Smooth muscle cell of the brain vasculature (primary cell): ENCODE measurements at regions not wholly inside any gene's neighbourhood (a gene's known extent, or its start where the extent isn't known, plus 50 kb on each side); places are given as distances from the start of the nearest gene placed in this dataset.
"Not testable (repeated sequence)": the region's sequence is repeated elsewhere in the genome, so short reads cannot be mapped to it uniquely, and the experiment has no call there.

Experiments
- DNase-seq: peaks from one replicate; pipeline ENCODE4 v3.0.0-alpha.2; 2012; ENCODE audit warnings: low read depth, low spot score

DNA sequence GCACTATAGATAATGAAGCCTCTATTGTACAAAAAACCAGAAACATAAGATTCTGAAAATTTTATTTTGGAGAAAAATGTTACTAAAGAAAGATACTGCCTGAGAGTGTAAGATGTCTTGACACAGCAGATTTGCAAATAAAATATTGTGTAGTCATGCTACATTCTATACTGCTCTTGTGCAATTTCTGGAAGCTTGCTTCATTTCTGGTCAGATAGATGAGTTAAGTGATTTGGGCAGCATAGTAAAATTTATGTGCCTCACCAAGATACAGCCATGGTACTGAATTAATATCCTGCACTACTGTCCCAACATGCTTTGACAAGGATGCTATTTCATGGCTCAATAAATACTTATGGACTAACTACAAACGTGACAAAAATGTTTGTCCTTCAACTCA lies 55.1 kb upstream of the STARD13 start:
- DNase-seq: no peak

DNA sequence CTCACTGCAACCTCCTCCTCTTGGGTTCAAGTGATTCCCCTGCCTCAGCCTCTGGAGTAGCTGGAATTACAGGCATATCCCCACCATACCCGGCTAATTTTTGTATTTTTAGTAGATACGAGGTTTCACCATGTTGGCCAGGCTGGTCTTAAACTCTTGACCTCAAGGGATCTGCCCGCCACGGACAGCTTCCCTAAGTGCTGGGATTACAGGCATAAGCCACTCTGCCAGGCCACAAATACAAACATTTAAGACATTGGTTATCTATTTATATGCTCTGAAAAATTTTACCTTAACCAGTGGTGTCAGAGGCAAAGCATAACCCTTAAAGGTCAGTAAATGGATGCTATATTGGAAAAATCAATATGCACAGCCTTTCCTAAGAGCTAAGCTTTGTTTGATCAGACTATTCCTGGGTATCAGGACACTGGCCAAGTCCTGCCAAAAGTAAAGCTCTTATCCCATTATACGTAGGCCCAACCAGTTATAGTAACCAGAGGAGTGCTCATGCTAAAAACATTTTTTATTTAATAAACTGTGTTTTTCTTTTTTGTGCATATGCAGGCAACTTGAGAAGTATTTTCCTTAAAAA lies 56.4 kb upstream of the STARD13 start:
- DNase-seq: no peak

DNA sequence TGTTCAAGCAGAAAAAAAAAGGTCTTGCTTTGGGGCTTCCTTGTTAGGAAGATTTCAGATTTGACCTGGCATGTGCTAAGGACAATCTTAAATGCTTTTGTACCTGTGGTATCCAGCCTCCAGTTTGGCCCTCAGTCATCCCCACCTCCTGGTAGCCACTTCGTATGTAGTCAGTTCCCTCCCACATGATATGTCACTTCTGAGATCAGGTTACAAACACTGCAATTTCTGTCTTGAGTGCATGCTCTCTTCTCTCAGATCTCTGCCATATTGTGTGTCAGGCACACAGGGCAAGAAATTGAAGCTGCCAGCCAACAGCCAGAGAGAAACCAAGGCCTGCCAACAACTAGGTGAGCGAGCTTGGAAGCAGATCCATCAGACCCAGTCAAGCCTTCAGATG lies 60.3 kb upstream of the STARD13 start:
- no peak for DNase-seq

DNA sequence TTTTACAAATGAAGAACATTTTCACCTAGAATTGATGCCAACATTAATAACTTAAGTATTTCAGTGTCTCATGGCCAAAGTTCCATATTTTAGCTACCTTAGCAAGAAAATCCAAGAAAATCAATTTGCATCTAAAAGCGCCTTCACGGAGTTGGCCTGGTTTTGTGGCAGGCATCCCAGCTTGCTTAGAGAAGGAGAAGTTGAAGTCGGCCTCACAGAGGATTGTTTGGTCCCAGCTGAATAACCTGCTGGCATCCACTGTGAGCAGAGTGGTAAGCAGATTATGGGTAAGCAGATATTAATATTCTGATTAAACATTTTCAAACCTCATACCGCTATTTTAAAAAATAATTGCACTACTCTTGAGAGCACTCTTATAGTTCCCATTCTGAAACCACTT lies 62.3 kb upstream of the STARD13 start:
- no peak for DNase-seq

DNA sequence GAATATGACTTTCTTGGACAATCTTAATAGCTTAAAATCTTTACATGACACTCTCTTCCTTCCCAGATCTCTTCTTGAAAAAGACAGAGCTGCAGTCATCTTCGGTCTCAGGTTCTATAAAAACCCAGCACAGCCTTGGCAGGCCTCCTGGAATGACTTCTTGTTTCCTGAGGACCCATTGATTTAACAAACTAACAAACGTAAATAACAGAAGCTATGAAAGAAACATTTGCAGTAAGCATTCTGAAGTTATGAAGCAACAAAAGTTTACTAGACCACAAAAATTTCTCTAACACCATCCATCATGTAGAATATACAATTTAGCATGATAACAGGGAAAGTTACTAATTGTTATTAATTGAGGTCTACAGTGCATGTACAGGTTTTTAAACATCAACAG lies 62.8 kb upstream of the STARD13 start:
- no peak for DNase-seq

DNA sequence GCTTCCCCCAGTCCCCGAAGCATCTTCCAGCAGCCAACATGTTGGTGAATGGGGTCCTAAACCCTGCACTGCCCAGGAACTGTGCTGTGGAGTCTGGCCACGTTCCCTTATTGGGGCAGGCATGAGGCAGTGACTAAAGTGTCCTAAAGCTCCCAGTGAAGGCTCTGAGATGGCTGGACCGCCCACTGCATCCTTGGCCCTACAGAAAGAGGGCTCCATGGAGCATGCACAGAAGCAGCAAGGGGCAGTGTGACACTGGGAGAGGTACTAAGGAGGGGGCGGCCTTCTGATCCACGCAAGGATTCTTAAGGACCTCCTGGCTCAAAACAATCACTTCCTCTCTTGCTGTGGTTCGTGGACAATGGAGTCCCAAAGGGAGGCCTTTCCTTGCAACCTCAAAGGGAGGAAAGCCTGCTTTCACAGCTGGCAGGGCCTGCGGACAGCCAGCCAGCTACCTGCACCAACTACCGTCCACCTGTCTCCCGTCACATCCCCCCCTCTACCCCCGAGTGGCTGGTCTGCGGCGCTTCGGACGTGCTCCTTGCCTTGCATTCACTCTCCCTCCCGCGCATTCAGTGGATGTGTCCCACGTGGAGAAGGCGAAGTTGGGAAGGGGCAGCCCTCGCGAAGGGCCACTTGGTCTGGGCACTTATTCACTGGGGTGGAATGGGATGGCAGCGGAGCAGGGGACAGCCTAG lies 63.9 kb upstream of the STARD13 start:
- no peak for DNase-seq

DNA sequence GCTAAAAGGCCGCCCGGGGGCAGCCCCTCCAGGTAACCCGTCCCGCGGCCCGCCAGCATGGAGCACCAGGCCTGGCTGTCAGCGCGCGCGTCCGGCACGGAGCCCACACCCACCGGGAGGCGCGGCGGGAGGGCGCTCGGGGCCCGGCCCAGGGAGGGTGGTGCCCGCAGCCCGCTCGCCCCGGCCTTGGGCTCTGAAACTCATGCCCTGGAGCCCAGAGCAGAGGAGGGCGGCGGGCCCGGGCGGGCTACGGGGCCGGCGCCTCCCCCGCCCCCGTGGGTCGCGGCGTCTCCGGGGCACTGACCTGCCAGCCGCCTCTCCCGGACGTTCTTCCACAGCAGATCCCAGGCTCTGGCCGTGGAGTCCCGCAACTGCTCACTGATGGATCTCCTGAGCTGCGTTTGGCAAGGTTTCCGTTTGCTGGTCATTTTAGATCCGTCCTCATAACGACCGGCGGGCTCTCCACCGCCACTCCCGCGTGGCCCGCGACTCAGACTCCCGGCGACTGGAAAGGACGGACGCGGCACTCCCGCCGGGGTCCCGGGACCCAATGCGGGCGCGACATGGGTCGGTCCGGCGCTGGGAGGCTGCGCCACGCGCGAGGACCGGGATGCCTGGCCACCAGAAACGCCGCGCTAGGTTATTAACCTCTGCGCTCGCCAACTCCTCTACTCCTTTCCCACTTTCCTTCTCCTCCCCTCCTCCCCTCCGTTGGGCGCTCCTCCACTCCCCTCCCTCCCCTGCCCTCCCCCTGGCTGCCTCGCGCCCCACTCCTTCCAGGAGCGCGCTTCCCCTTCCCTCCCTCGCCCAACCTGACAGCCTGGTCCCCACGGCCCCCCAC lies 64.7 kb upstream of the STARD13 start:
- DNase-seq: peak; percentile 12

GRCh38 chr13:33351319-33351718 lies 65.8 kb upstream of the STARD13 start:
- peak; percentile 39 for DNase-seq

DNA sequence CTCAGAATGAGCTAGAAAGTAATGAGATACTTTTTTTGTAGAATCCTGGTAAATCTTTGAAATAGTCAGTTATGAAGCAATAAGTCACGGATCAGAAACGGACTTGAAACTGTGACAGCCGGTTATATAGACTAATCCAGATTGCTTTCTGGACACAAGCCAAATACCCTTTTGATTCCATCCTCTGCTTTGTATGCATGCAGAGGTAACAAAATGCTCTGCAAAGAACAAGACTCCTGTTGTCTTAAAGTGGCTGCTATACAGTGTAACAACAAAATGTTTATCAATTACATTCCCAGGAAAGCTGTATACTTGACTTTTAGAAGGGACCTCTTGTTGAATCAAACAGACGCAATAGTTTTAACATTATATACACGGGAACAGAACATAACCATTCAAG lies 66.5 kb upstream of the STARD13 start:
- no peak for DNase-seq

DNA sequence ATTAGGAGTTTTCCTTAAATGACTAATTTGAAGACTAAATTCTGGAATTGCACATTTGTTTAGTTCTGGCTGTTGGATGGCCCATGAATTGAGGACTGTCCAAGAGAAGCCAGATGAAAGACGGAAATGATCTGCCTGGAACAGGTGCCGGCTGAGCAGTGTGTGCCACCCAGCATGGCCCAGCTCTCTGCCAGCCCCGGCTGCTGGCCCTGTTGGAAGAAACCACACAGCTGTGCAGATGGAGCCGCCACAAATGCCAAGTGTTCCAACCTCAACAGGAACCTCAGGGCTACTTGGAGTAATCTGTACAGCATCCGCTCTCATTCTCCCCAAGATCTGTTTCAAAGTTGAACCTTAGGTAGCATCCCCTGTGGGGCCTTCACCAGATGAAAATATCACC lies 67.0 kb upstream of the STARD13 start:
- no peak for DNase-seq

DNA sequence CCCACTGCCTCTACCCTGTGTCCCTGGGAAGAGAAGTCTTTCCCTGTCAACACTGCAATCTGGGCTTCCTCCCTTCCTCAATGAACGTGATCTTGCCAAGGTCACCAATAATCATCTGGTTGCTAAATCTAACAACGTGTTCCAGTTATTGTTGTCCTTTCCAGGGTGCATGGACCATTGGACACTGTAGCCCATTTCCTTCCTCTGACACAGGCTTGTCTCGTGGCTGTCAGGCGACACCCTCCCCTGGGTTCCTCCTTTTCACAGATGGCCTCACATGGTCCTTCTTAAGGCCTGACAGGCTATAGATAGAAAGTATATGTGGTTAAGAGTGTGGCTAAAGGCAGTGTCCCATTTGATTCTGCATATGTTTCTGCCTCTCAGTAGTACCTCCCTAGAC lies 67.7 kb upstream of the STARD13 start:
- DNase-seq: no peak

- no peak for DNase-seq
These were observed 68.1 kb upstream of the STARD13 start for GRCh38 chr13:33353646-33354045.

DNA sequence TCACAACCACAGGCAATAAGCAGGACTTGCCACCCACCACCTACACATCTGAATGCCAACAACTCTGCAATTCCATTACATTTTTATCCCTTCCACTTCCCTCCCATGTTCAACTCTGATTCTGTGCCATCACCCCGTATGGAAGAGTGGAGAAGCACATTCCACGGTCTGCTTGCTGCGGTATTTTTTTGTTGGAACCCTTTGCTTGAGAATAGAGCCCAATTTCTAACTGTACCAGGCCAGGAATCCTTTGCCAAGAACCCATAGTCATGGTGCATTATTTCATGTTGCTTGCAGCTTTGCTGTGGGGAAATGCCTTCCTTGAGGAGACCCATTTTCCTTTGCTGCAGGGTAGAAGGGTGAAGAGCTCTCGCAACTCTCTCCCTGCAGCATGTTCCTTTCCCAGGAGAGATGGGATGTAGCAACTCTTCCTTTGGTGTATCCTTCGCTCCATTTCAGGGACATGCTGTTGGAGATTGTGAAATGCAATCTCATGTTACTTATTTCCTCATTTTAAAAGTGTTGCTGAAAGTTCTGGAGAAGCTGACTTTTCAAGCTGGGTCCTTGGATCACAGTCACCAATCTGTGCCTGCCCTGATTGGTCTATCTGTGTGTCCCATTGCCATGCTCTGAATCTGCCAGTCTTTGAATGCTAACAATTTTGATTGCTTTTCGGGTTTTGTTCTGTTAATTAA lies 69.8 kb upstream of the STARD13 start:
- DNase-seq: no peak

- DNase-seq: not testable (repeated sequence)
These were observed 72.5 kb upstream of the STARD13 start for GRCh38 chr13:33358076-33358475.

- DNase-seq: no peak
These were observed 77.6 kb upstream of the STARD13 start for GRCh38 chr13:33362986-33363727.

- no peak for DNase-seq
These were observed 78.6 kb upstream of the STARD13 start for GRCh38 chr13:33364192-33364591.

DNA sequence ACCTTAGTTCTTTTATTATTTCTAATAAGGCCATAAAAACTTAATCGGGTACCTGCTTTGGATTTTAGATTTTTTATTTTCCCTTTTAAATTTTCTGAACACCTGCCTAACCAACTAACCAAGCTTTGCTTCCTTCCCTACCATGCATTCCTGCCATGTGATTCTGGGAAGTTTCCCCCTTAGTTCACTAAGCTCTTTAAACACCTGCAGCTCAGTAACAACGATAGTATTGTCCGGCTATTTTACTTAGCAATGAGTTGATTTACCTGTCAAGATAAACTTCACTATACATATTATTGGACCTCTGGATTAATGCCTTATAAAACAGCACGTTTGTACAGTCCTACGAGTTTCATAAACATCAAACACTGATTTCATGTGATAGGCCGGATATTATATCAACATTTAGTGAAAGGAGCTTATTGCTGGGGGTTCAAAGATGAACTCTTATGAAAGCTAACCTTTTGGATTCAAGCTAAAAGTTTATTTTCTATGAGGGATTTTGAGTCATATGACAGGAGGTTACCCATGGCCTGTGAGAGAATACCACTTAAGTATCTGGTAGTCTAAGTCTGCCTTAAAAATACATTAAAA lies 81.0 kb upstream of the STARD13 start:
- no peak for DNase-seq

- no peak for DNase-seq
These were observed 81.8 kb upstream of the STARD13 start for GRCh38 chr13:33367171-33367895.

DNA sequence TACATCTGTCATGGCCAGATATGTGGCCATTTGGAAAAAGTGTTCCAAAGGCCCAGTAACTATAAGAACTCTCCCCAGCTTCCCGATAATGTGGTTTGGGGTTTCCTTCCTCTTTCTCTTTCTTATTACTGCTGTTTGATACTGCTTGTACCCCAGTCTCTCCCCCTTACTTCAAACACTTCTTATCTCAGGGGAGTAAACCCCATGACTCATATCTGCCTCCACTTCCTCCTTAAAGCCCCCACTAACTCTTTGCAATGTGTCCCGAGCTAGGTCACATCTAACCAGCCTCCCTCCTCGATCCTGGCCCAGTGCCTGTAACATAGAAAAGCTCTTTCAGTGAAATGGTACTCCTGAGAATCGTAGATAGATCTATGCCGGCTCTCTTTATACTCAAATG lies 82.4 kb upstream of the STARD13 start:
- no peak for DNase-seq

DNA sequence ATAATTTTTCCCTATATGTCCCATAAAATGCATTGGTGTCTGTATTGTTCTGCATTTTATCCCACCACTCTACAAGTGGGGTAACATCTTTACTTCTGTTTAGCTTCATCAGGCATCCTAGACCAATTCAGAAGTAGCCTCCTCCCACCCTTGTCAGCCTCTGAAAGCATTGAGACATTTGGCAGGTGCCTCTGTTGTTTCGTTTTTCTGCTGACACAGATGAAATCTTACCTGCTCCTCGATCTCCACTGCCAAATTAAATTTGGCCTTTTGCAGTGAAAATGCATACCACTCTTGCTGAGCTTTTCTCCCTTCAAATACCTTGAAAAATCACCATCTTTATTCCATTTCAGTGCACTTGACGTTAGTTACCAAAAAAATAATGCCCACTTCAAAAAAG lies 83.5 kb upstream of the STARD13 start:
- DNase-seq: no peak
